GM18861 (cell line): ENCODE measurements at regions not wholly inside any gene's neighbourhood (a gene's known extent, or its start where the extent isn't known, plus 50 kb on each side); places are given as distances from the start of the nearest gene placed in this dataset.
"Not testable (repeated sequence)": the region's sequence is repeated elsewhere in the genome, so short reads cannot be mapped to it uniquely, and the experiment has no call there.

Experiments
- ATAC-seq: cut with Tn5 transposase; IDR thresholded peaks from one replicate; pipeline ENCODE4 v1.9.1; 2021; ENCODE audit not compliant: unreplicated experiment

DNA sequence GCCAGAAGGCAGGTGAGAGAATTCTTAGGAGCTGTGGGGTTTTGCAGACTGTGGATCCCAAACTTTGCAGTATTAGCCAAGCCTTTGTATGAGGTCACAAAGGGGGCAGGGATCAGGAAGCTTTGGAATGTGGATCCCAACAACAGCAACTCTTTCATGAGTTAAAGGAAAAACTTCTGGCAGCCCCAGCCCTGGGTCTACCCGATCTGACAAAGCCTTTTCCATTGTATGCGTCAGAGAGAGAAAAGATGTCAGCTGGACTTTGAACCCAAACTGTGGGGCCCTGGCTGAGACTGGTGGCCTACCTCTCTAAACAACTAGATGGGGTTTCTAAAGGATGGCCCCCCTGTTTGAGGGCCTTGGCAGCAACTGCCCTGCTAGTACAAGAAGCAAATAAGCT, 101.8 kb upstream of the OSBPL11 start:
- not testable (repeated sequence) for ATAC-seq

DNA sequence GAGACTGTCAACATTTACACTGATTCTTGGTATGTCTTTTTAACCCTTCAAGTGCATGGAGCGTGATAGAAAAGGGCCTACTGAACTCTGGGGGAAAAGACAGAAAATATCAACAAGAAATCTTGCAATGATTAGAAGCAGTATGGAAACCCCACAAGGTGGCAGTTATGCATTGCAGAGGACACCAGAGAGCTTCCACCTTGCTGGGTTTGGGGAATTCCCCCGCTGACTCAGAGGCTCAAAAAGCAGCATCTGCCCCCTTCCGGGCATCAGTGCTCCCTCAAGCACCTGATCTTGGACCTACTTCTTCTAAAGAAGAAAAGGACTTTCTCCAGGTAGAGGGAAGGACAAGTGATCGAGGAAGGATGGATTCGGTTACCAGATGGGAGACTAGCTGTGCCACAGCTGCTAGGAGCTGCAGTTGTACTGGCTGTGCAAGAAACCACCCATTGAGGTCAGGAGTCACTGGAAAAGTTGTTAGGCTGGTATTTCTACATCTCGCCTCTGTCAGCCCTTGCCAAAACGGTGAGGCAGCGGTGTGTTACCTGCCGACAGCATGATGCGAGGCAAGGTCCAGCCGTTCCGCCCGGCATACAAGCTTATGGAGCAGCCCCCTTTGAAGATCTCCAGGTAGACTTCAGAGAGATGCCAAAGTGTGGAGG, 102.8 kb upstream of the OSBPL11 start:
- ATAC-seq: not testable (repeated sequence)

DNA sequence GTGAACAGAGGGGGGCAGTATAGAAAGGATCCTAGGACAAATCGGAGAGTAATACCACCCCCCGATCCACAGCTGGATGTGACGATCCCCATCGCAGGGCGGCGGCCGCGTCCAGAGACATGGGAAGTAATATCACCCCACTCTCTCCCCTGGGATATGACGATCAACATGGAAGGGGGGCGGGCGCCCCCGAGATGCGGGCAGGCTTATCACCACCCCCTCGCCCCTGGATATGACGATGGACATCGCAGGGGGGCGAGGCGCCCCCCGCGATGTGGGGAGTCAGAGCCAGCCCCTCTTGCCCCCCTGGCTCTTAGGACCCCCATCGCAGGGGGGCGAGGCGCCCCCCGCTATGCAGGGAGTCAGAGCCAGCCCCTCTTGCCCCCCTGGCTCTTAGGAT, 120.4 kb upstream of the OSBPL11 start:
- ATAC-seq: no peak

DNA sequence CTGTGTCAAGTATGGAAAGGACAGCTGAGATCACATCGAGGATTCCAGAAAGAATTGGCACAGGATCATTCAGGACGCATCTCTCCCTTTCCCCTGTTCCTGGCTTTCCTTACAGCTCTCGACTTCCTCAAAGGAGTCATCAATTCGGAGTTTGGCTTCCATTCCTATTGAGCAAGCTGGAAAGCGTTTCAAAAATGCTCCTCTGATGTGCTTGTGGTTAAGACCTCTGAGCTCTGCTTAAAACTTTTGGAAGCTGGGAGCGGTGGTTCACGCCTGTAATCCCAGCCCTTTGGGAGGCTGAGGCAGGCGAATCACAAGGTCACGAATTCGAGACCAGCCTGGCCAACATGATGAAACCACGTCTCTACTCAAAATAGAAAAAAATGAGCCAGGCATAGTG, 136.9 kb upstream of the OSBPL11 start:
- not testable (repeated sequence) for ATAC-seq

DNA sequence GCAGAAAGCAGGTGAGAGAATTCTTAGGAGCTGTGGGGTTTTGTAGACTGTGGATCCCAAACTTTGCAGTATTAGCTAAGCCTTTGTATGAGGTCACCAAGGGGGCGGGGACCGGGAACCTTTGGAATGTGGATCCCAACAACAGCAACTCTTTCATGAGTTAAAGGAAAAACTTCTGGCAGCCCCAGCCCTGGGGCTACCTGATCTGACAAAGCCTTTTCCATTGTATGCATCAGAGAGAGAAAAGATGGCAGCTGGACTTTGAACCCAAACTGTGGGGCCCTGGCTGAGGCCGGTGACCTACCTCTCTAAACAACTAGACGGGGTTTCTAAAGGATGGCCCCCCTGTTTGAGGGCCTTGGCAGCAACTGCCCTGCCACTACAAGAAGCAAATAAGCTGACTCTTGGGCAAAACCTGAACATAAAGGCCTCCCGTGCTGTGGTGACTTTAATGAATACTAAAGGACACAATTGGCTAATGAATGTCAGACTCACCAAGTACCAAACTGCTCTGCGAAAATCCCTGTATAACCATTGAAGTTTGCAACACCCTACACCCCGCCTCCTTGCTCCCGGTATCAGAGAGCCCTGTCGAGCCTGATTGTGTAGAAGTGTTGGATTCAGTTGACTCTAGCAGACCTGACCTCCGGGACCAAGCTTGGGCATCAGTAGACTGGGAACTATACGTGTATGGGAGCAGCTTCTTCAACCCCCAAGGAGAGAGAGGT, 146.9 kb upstream of the OSBPL11 start:
- not testable (repeated sequence) for ATAC-seq

DNA sequence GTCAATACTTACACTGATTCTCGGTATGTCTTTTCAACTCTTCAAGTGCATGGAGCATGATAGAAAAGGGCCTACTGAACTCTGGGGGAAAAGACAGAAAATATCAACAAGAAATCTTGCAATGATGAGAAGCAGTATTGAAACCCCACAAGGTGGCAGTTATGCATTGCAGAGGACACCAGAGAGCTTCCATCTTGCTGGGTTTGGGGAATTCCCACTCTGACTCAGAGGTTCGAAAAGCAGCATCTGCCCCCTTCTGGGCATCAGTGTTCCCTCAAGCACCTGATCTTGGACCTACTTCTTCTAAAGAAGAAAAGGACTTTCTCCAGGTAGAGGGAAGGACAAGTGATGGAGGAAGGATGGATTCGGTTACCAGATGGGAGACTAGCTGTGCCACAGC, 147.5 kb upstream of the OSBPL11 start:
- not testable (repeated sequence) for ATAC-seq

DNA sequence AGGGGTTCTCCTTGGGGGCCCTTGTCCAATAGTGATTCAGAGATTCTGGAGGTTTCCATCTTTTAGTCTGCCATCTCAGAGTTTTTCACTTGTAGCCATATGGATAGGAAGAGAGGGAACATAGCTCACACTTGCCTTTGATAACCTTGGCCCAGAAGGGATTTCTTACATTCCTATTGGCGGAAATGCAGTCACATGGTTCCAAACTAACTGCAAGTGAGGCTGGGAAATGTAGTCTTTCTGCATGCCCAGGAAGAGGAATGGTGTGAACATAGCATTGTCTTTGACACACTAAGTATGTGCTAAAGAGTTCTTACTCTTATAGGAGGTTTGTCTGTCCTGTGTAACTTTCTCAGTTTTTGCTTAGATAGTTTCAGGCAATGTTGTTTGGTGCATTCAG, 161.8 kb upstream of the OSBPL11 start:
- ATAC-seq: not testable (repeated sequence)

DNA sequence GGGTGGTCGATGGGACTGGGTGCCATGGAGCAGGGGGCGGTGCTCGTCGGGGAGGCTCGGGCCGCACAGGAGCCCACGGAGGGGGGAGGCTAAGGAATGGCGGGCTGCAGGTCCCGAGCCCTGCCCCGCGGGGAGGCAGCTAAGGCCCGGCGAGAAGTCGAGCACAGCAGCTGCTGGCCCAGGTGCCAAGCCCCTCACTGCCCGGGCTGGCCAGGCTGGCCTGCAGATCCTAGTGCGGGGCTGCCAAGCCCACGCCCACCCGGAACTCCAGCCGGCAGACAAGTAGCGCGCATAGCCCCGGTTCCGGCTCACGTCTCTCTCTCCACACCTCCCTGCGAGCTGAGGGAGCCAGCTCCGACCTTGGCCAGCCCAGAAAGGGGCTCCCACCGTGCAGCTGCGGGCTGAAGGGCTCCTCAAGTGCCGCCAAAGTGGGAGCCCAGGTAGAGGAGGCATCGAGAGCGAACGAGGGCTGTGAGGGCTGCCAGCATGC, 163.4 kb upstream of the OSBPL11 start:
- ATAC-seq: not testable (repeated sequence)

DNA sequence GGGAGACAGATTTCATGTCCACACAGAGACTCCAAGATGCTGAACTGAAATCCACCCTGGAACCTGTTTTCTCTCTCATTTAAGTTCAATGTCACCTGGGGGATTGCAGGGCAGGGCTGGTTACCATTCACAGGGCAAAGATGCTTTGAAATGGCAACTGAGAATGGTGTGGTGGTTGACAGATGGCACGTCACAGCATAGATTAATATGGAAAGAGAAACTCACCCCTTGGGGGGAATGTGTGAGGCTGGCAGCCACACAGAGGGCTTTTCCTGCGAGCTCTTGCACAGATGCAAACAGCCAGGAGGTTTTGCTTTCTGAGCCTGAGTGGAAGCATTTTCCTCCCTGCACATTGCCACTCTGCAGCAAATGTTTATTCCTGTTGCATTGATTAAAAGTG, 167.3 kb upstream of the OSBPL11 start:
- ATAC-seq: not testable (repeated sequence)

DNA sequence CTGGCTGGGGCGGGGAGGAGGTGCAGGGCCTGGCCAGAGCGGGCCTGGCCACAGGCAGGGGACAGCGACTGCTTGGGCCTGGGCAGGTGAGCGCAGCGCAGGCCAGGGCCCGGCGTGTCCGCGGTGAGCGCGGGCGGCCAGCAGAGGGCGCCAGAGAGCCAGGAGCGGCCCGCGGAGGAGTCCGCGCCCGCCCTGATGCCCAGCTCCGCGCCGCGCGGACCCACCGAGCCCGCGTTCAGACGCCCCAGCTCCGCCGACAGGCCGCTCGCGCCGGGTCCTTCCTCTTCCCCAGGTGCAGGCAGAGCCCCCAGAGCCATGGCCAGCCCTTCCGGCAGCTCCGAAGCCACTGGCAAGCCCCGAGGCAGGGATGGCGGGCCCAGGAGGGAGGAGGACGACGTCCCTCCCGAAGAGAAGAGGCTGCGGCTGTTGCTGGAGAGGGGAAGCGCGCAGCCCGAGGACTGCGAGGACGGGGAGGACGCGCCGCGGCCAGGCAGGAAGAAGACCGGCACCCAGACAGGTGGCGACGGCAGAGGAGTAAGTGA, 171.1 kb upstream of the OSBPL11 start:
- ATAC-seq: not testable (repeated sequence)

DNA sequence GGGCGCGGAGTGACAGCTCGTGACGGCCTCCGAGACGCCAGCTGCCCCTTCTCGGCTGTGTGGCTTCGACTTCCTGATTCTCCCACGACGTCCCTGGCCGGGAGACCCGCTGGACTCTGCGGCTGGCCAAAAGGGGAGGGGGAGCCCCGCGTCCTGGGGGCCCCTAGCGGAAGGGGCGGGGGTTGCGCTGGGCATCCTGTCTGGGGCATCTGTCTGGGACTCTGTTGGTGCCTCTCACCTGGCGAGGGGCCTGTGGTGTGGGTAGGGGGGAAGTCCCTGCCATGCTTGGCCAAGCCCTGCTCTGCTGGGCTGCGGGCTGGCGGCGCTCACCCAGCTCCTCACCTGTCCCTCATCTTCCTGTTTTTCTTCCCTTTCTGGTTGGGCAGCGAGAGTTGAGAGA, 171.6 kb upstream of the OSBPL11 start:
- ATAC-seq: not testable (repeated sequence)

DNA sequence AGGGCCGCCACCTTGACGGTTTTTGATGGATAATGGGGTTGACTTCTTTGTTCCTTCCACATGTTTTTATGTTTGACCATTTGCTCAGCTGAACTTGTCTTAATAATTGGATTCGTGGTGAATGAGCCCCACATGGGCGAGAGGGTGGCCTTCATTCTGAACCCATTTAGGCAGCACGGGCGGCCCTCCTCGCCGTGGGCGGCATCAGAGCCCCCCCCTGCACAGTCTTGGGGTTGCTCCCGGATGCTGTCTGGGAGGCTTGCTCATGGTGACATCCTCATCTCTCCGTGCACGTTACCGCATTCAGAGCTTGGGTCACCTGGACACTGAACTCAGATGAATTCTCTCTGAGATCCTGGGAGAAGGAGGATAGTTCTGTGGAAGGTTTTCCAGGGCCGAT, 172.3 kb upstream of the OSBPL11 start:
- no peak for ATAC-seq

DNA sequence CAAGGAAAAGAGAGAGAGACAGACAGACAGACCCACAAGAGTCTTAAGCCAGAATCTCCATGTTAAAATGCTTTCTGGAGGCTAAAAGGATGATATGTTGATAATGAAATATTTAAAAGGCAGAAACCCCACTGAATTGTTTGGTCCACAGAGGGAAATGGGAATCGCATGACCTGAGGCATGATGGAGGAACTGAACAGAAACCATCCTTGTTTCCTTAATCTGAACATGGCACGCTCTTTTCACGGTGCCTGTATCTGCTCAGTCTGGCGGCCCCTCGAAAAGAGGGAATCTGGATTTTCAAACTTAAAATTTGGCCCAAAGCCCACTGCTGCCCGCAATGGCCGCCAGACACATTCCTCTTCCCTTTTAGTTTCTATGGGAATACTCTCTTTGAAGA, 173.5 kb upstream of the OSBPL11 start:
- ATAC-seq: not testable (repeated sequence)

DNA sequence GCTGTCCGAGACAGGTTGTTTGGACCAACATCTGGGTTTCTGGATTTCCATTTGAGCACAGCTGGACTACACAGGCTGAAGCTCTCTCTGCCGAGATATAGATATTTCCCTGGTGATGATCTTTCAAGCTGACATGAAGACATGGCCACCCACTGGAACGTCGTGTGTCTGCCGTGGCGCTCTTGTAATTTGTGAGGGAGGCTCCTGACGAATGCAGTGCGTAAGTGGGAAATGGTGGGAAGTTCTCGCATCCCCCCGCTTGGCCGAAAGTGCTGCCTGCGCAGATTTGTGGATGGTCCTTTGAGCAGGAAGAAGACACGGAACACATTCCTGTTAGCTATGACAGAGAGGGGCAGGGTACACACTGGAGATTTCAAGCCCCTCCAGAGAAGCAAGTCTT, 176.2 kb upstream of the OSBPL11 start:
- not testable (repeated sequence) for ATAC-seq

DNA sequence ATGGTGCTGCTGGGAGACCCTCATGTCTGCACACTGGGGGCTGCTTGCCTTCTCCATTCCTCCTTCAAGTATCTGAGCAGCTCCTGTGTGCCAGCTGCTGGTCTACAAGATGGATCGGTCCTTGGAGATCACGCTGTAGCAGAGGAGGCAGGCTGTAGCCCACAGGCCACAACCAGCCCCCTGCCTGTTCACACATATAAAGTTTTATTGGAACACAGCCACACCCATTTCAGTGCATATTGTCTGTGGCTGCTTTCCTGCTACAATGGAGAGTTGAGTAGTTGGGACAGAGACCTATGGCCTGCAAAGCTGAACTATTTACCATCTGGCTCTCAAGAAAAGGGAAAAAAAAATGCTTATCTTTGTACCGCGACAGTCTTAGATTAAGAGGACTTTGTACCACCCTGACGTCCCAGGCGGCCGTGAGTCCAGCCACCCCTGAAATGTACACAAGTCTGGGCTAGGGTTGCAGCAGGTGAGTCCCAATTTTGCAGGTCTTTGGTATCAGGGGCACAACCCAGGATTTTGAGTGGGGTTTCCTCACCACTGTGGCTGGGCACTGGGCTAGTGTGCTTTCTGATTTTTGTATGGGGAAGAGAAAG, 179.2 kb upstream of the OSBPL11 start:
- ATAC-seq: not testable (repeated sequence)

DNA sequence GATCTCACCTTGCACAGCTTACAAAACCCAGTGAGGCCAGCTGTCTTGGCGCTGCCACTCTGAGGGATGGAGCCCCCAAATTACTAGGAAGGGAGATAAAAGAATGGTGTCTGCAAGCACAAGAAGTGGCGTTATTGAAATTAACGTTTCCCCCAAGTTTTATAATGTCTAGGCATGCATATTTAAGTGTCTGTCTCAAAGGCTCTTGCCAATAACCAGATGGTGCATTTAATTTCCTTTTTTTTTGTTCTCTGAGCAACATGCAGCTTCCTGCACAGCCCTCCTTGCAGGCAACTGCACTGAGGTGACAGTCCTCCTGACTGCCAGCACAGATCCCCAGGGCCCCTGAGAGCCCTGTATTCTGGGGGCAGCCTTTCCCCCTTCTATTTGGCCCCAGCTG, 179.8 kb upstream of the OSBPL11 start:
- not testable (repeated sequence) for ATAC-seq

DNA sequence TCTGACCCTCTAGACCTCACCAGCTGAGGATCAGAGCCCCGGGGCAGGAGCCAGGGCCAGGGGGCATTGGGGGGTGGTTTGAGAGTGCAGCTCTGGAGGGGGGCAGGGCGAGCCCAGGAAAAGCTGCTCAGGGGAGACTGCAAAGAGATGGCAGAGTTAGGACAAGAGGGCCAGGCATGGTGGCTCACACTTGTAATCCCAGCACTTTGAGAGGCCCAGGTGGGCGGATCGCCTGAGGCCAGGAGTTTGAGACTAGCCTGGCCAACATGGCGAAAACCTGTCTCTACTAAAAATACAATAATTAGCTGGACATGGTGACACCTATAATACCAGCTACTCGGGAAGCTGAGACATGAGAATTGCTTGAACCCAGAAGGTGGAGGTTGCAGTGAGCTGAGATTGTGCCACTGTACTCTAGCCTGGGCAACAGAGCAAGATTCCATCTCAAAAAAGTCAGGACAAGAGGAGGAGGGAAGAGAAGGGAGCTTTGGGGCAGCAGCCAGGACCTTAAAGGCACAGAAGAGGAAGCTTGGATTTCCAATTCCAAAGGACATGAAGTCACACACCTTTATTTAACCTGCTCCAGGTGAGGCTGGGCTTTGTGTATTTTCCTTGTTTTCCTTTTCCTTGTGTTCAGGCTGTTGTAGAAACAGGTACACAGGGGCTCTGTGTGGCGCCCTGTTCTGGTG, 180.5 kb upstream of the OSBPL11 start:
- not testable (repeated sequence) for ATAC-seq

DNA sequence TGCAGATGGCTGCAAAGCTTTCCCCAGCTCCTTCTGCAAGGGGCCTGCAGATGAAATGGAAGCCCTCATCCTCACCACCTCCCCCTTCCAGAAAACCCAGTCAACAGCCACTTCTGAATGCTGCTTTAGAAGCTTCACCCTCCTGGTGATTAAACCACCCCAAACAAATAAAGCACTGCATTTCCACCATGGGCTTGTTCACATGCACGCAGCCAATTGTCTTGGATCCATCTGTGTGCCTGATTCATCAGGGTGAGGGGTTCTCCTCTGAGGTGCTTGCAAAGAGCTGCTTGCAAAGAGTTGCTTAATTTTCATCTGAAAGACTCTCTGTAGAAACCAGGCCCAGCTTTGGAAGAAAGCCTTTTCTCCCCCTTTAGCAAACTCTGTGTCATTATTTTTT, 184.0 kb upstream of the OSBPL11 start:
- ATAC-seq: not testable (repeated sequence)

DNA sequence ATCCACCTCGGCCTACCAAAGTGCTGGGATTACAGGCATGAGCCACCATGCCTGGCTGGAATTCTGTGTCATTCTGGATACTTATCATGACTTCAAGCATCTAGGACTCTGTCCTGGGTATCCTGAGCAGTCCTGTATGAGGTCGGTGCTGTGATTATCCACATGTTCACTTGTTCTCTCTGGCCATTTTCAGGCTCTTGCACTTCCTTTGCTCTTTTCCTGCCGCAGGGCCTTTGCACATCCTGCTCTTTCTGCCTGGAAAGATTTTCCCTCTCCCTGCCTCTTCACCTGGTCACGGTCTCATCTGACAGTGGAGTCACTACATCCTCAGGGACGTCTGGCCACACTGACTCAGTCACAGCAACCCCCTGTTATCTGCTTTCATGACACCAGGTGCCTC, 184.6 kb upstream of the OSBPL11 start:
- not testable (repeated sequence) for ATAC-seq

DNA sequence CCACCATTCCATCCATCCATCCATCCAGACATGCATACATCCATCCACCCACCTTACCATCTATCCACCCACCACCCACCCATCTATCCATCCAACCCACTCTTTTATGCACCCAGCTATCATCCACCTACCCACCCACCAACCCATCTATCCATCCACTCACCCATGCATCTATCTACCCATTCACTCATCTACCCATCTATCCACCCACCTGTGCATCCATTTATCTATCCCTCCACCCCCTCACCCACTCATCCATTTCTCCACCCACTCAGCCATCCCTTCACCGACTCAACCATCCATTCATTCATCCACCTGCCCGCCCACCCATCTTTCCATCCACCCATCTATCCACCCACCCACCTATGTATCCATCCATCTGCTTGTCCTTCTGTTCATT, 186.4 kb upstream of the OSBPL11 start:
- not testable (repeated sequence) for ATAC-seq

DNA sequence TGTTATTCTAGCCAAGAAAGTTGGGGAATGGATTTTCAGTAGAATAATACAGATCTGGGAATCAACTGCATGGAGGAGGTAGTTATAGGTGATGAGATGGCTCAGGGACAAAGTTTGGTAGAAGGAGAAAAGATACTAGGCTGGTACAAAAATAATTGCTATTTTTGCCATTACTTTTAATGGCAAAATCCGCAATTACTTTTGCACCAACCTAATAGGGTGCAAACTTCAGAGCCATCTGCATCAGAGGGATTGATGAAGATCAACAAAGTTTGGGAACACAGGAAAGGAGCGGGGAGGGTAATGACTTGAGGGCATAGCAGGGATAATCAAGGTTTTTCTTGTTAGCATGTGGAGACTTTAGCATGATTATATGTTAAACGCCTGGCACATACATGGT, 178.7 kb upstream of the ROPN1B start:
- ATAC-seq: not testable (repeated sequence)
